Thyroid gland (tissue), 4 donors: ENCODE measurements at regions not wholly inside any gene's neighbourhood (a gene's known extent, or its start where the extent isn't known, plus 50 kb on each side); places are given as distances from the start of the nearest gene placed in this dataset.

Experiments used
- DNase-seq, 2 donors: peaks; one replicate each; pipeline ENCODE4 v3.0.0-alpha.2; 2019
- H3K27ac ChIP-seq, 3 donors: fragments of 200-600 bp; sonication (generic); 1 replicate in 2 of 3; 2 replicates in 1 of 3; pipeline ENCODE4 v1.5.1; 2016 to 2019; ENCODE audit warnings: mild to moderate bottlenecking in 1 of 3, moderate library complexity in 1 of 3
- H3K27me3 ChIP-seq: fragments of 200-600 bp; sonication (generic); one replicate; pipeline ENCODE4 v1.5.1; 2019
- H3K36me3 ChIP-seq, 2 donors: fragments of 200-600 bp; sonication (generic); one replicate each; pipeline ENCODE4 v1.5.1; 2016 to 2019
- H3K4me1 ChIP-seq, 2 donors: fragments of 200-600 bp; sonication (generic); one replicate each; pipeline ENCODE4 v1.5.1; 2017 to 2019
- H3K4me3 ChIP-seq, 3 donors: fragments of 200-600 bp; sonication (generic); replicated peaks in 1 of 3; 1 replicate in 2 of 3; 2 replicates in 1 of 3; pipeline ENCODE4 v1.5.1; 2016; ENCODE audit warnings: mild to moderate bottlenecking in 1 of 3
- H3K9me3 ChIP-seq: fragments of 200-600 bp; sonication (generic); one replicate; pipeline ENCODE4 v1.5.1; 2017
- CTCF ChIP-seq, 6 experiments: fragments of 200-600 bp in 3 of 6; fragments of 450-650 bp in 3 of 6; sonication (generic) in 3 of 6; IDR thresholded peaks; one replicate each; pipeline ENCODE4 v1.5.1; 2016 to 2019; ENCODE audit warnings: antibody characterized with exemption in 6 of 6, mild to moderate bottlenecking in 2 of 6, inconsistent platforms in 1 of 6, moderate library complexity in 1 of 6
- POLR2A ChIP-seq, 2 donors: fragments of 450-650 bp; IDR thresholded peaks; one replicate each; pipeline ENCODE4 v1.6.1; 2017; ENCODE audit warnings: antibody characterized with exemption in 2 of 2, mild to moderate bottlenecking in 2 of 2, moderate library complexity in 1 of 2
- WGBS, 2 donors: methylation state at CpG; one replicate each; pipeline ENCODE4 v1.1.5; 2017; 5-methylcytosine and 5-hydroxymethylcytosine counted together
- intact Hi-C: fragments of 100-400 bp; cut with DNase I; formaldehyde crosslinking; loops from one replicate; pipeline ENCODE4 v1.15.1; 2023

- no peak overlapping the region for H3K4me3 ChIP-seq
- no peaks in the 10 kb centered on the region for H3K36me3 ChIP-seq
- no peaks in the 10 kb centered on the region for H3K9me3 ChIP-seq
- H3K27me3 ChIP-seq = no peaks in the 10 kb centered on the region
- 69 to 73% methylated on average over 3 of the region's 3 CpGs for WGBS, 2 donors
- TF ChIP-seq POLR2A (IDR thresholded peaks at IDR 0.05) (no peak), CTCF (IDR thresholded peaks at IDR 0.05) (no peak)
- intact Hi-C loops = no loop called here
- DNase-seq = no peak
- no peaks in the 10 kb centered on the region for H3K4me1 ChIP-seq
- H3K27ac ChIP-seq = no peak overlapping the region
Observed at GRCh38 chr3:79986338-79986737, 218.5 kb upstream of the ROBO1 start.

GRCh38 chr3:79985816-79986215, 218.0 kb upstream of the ROBO1 start:
- H3K36me3 ChIP-seq = no peaks in the 10 kb centered on the region
- no peaks in the 10 kb centered on the region for H3K9me3 ChIP-seq
- no peaks in the 10 kb centered on the region for H3K27me3 ChIP-seq
- intact Hi-C loops = no loop called here
- 89% methylated on average over 6 of the region's 6 CpGs for WGBS, 2 donors
- no peaks in the 10 kb centered on the region for H3K4me1 ChIP-seq
- H3K4me3 ChIP-seq = no peak overlapping the region
- DNase-seq = no peak
- H3K27ac ChIP-seq = no peak overlapping the region
- TF ChIP-seq POLR2A (IDR thresholded peaks at IDR 0.05) (no peak), CTCF (IDR thresholded peaks at IDR 0.05) (no peak)

- no peak for DNase-seq
- Histone ChIP-seq H3K9me3 (no peaks in the 10 kb centered on the region), H3K4me1 (no peaks in the 10 kb centered on the region), H3K36me3 (no peaks in the 10 kb centered on the region), H3K27me3 (no peaks in the 10 kb centered on the region), H3K27ac (no peak overlapping the region), H3K4me3 (no peak overlapping the region)
- no peak for TF ChIP-seq CTCF (IDR thresholded peaks at IDR 0.05)
- TF ChIP-seq POLR2A (IDR thresholded peaks at IDR 0.05) = no peak
- WGBS, 2 donors = 14 to 25% methylated on average over 1 of the region's 1 CpG
- intact Hi-C loops = no loop called here
Observed at GRCh38 chr3:79983118-79983517, 215.3 kb upstream of the ROBO1 start.

GRCh38 chr3:79979990-79980389, 212.2 kb upstream of the ROBO1 start:
- H3K36me3 ChIP-seq = no peaks in the 10 kb centered on the region
- WGBS, 2 donors = 94 to 99% methylated on average over 3 of the region's 3 CpGs
- H3K4me1 ChIP-seq = no peaks in the 10 kb centered on the region
- H3K4me3 ChIP-seq = no peak overlapping the region
- DNase-seq = no peak
- TF ChIP-seq POLR2A (IDR thresholded peaks at IDR 0.05) (no peak), CTCF (IDR thresholded peaks at IDR 0.05) (no peak)
- no peaks in the 10 kb centered on the region for H3K27me3 ChIP-seq
- no peaks in the 10 kb centered on the region for H3K9me3 ChIP-seq
- intact Hi-C loops = no loop called here
- no peak overlapping the region for H3K27ac ChIP-seq

GRCh38 chr3:79976466-79976865, 208.7 kb upstream of the ROBO1 start:
- DNase-seq = no peak
- no peaks in the 10 kb centered on the region for H3K9me3 ChIP-seq
- H3K27me3 ChIP-seq = no peaks in the 10 kb centered on the region
- H3K27ac ChIP-seq = no peak overlapping the region
- intact Hi-C loops = no loop called here
- WGBS, 2 donors = 88 to 89% methylated on average over 1 of the region's 1 CpG
- H3K4me1 ChIP-seq = no peaks in the 10 kb centered on the region
- no peak overlapping the region for H3K4me3 ChIP-seq
- no peaks in the 10 kb centered on the region for H3K36me3 ChIP-seq
- TF ChIP-seq POLR2A (IDR thresholded peaks at IDR 0.05) (no peak), CTCF (IDR thresholded peaks at IDR 0.05) (no peak)
